SW480 (cell line): ENCODE measurements at regions not wholly inside any gene's neighbourhood (a gene's known extent, or its start where the extent isn't known, plus 50 kb on each side); places are given as distances from the start of the nearest gene placed in this dataset.

Source experiments
- DNase-seq: peaks from one replicate; pipeline ENCODE4 v3.0.0-alpha.2; 2016; ENCODE audit warnings: low spot score

- no peak for DNase-seq
These were observed 52.0 kb upstream of the OSBPL8 start for GRCh38 chr12:76611533-76611932.

- no peak for DNase-seq
These were observed 54.8 kb upstream of the OSBPL8 start for GRCh38 chr12:76614364-76614763.

GRCh38 chr12:76618031-76618430 is 58.5 kb upstream of the OSBPL8 start:
- DNase-seq, result no peak

- DNase-seq, result peak; percentile 66
These were observed 62.0 kb upstream of the OSBPL8 start for GRCh38 chr12:76621582-76622024.

- no peak for DNase-seq
These were observed 62.8 kb upstream of the OSBPL8 start for GRCh38 chr12:76622351-76622750.

GRCh38 chr12:76622915-76623314 is 63.3 kb upstream of the OSBPL8 start:
- DNase-seq, result no peak

- DNase-seq, result no peak
These were observed 64.4 kb upstream of the OSBPL8 start for GRCh38 chr12:76623931-76624330.

GRCh38 chr12:76627346-76628135 is 68.0 kb upstream of the OSBPL8 start:
- DNase-seq, result no peak

- DNase-seq, result no peak
These were observed 69.2 kb upstream of the OSBPL8 start for GRCh38 chr12:76628745-76629144.

GRCh38 chr12:76631741-76632140 is 72.2 kb upstream of the OSBPL8 start:
- no peak for DNase-seq

GRCh38 chr12:76633415-76633814 is 73.8 kb upstream of the OSBPL8 start:
- no peak for DNase-seq

- DNase-seq, result no peak
These were observed 74.6 kb upstream of the OSBPL8 start for GRCh38 chr12:76634133-76634532.

- peak; percentile 22 for DNase-seq
These were observed 76.6 kb upstream of the OSBPL8 start for GRCh38 chr12:76636121-76636692.

GRCh38 chr12:76637807-76638206 is 78.2 kb upstream of the OSBPL8 start:
- DNase-seq, result peak; percentile 19

GRCh38 chr12:76639646-76640045 is 80.1 kb upstream of the OSBPL8 start:
- DNase-seq, result no peak

GRCh38 chr12:76641073-76641472 is 81.5 kb upstream of the OSBPL8 start:
- no peak for DNase-seq

- no peak for DNase-seq
These were observed 82.4 kb upstream of the OSBPL8 start for GRCh38 chr12:76641961-76642360.

- no peak for DNase-seq
These were observed 83.9 kb upstream of the OSBPL8 start for GRCh38 chr12:76643438-76643837.

GRCh38 chr12:76644950-76645349 is 85.4 kb upstream of the OSBPL8 start:
- DNase-seq, result no peak

GRCh38 chr12:76645934-76646333 is 86.4 kb upstream of the OSBPL8 start:
- no peak for DNase-seq

GRCh38 chr12:76646366-76646765 is 86.8 kb upstream of the OSBPL8 start:
- no peak for DNase-seq

GRCh38 chr12:76649099-76649498 is 89.5 kb upstream of the OSBPL8 start:
- DNase-seq, result no peak

- DNase-seq, result no peak
These were observed 92.8 kb upstream of the OSBPL8 start for GRCh38 chr12:76652402-76652801.

GRCh38 chr12:76653342-76653741 is 93.8 kb upstream of the OSBPL8 start:
- DNase-seq, result no peak
